DMS 273 treated with DMSO at 0.1 percent for 48 hours (cell line): ENCODE measurements at regions not wholly inside any gene's neighbourhood (a gene's known extent, or its start where the extent isn't known, plus 50 kb on each side); places are given as distances from the start of the nearest gene placed in this dataset.

Source experiments
- DNase-seq: peaks from one replicate; lab custom pipeline; 2025; lab: John Stamatoyannopoulos, UW

DNA sequence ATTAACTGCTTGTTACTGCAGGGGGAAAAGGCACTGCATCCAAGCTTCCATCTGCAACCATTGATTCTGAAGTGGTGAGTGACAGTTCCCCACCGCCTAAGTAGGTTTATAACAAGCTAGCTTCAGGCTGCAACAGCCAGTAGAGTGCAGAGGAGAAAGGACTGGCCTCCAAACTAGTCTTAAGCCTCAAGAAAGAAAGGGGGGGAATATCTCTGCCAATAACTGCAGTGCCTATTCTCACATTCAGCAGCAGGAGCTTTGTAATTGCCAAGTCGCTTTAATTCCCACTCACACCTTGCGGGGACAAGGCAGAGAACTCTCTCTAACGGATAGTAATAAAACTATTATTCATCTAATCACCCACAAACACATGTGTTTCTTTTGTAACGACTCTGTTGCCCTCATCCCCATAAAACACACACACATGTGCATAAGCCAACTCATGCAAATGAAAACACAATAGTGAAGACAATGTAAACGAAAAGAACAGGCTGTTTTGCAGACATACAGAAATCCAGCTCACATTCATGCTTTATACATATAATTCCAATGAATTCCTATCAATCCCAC, 1963.3 kb upstream of the PIK3C3 start:
- no peak for DNase-seq

DNA sequence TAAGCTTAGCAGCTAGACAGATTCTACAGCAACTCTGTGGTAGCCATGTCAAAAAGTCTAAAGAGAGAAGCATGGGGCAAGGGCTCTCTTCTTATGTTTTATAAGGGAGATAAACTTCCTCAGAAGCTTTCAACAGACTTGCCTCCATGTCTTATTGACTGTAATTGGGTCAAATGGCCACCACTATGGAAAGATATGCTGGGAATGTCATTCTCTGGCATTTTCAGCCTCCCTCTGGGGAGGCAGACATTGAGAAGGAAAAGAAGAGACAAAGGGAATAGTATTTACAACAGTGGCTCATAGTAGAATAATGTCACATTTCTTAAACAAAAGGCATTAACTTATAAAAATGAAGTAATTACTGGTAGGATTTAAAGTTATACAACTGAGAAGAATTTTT, 1964.5 kb upstream of the PIK3C3 start:
- DNase-seq: no peak

DNA sequence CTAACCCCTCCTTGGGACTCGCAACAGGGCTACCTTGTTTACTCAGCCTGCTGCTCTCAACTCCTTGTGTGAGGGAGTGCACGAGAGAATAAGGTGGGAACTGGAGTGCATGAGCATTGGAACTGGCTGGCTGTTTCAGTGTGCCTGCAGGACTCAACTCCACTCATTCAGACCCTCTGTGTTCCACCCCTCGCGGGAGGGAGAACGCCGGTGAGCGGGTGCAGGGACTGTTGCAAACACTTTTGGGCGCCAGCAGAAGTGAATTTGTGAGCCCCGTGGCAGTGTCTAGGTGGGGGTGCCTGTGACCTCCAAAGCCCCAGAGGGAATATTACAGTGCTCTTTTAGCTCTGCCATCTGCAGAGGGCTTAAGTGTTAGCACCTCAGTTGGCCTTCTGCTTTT, 1978.3 kb upstream of the PIK3C3 start:
- no peak for DNase-seq

DNA sequence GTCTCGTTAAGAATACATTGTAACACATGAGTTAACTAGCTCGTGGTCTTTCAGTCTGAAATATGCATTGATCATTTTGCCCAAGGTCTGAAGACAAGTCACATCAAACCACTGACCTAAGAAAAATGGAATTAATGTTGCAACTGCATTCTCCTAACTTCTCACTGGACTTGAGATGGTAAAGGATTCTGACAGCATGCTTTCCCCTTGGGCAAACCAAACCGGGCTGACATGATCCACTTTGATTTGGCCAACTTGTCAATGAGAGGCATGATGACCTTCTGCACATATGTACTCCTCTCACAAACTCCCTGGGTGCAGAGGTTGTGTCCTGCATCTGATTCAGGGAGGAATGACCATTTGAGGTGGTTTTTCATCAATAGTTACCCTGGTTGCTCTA, 1982.5 kb upstream of the PIK3C3 start:
- no peak for DNase-seq

DNA sequence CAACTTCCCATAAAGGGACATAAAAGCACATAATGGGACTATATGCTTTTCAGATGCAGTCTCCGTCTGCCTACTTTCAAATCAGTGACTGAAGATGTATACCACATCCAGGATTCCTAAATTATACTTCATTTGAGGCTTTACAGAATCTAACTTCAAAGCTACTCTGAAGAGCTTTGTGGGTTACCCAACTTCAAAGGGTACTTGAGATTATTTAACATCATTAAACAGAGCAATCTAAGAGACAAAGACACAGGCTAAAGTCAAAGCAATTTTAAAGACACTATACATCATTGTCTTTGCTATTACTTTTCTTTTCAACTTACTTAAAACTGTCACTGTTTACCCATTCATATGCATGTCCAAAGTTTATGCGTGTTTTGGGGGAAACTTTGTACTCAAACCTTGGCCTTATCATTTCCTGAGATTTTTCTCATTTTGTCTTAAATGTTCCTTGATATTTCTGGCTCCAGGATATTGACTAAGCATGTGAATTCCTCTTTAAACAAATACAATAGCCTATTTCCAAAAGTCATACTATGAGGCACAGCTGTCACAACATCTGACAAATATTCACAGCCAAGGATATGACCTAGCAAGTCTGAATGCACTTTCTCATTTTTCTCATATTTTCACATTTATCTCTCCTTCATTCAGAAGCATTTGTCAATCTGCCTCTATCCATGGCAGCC, 1985.1 kb upstream of the PIK3C3 start:
- no peak for DNase-seq

DNA sequence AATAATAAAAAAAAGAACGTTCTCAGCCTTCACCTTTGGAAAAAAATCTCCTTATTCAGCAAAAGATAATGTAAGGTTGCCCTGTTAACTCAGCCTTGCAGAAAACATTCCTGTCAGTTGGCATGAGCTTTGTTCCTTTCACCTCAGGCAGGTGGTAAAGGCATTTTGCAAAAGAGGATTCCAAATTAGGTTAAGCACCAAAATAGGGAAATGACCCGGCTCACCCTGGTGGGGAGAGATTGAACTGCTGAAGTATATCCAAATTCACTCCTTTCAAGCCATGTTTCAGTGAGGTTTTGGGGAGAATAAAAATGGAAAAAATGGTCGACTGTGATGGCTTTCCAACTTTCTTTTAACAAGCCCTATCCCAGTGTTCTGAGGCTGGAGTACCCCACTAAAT, 1988.8 kb upstream of the PIK3C3 start:
- DNase-seq: no peak

DNA sequence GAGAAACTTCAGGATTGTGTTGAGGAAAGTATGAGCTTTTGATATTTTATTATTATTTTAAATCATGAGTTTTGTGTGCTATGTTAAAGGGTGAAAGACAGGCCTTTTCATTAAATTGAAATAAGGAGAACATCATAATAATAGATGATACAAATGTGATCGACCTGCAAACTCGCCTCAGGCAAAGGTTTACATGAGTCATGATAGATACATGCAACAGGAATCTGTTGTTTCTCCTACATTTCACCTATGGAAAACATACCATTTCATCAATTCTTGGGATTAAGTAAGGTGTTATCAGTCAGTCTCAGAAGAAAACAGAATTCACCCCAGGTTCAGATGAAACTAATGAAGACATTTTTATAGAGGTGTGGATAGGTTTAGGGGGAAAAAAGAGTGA, 1992.5 kb upstream of the PIK3C3 start:
- no peak for DNase-seq

DNA sequence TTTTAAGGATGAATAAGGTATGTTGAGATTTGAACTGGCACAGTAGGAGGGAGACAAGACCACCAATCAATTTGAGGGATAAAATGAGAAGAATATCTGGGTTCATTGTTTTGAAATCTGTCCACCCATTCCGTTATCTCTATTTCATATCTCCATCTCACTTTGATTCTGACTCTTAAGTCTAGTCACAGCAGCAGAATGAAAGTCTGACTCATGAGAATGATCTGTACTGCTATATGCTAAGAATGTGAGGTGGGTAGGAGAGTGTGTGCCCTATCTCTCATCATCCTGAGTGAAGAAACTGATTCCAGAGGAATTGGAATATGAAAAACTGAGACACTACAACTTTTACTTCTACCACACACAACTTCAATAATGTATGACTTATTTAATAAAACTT, 1994.5 kb upstream of the PIK3C3 start:
- DNase-seq: no peak

DNA sequence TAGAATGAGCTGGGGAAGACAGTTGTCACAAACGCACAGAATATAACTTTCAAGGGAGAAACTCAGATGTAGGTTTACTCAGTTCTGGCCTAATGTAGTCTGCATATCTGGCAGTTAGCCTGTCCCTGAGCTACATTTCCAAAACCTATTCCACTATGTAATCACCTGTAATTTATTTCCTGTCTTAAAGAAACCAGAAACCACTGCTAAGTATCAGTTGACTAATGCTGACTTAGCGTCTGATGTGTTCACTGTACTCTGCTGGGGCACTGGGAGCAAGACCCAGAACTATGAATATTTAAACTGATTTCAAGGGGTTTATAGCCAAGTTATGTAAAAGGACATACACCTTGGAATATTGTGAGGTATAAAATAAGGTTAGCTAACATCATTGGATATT, 1995.2 kb upstream of the PIK3C3 start:
- no peak for DNase-seq

DNA sequence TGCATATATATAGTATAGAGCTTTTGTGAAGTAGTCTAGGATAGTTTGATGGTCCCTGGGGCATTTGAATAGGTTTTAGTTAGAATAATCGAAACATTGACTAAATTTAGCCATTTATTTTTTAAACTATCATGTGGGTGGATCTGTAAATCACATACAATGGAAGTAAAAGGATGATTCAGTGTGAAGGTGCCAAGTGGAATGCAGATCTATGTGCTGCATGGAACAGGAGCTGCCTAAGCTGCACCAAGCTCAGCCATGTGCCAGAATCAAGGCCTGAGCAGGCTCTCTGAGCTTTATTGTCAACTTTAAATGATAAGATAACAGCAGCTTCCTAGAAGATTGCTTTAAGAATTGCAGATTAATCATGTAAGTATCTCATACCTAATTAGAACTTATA, 1996.2 kb upstream of the PIK3C3 start:
- DNase-seq: no peak

DNA sequence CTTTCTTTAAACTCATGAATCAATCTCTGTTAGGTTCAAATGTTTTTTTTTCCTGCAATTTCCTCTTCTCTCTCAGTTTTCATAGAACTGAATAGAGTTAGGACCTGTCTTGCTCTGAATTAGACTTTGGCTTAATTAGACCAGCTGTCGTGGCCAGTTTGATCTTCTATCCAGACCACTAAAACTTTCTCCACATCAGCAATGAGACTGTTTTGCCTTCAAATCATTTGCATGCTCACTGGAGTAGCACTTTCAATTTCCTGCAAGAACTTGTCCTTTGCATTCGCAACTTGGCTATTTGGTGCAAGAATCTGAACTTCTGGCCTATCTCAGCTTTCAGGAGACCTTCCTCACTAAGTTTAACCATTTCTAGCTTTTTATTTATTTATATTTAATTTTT, 2002.2 kb upstream of the PIK3C3 start:
- DNase-seq: no peak

DNA sequence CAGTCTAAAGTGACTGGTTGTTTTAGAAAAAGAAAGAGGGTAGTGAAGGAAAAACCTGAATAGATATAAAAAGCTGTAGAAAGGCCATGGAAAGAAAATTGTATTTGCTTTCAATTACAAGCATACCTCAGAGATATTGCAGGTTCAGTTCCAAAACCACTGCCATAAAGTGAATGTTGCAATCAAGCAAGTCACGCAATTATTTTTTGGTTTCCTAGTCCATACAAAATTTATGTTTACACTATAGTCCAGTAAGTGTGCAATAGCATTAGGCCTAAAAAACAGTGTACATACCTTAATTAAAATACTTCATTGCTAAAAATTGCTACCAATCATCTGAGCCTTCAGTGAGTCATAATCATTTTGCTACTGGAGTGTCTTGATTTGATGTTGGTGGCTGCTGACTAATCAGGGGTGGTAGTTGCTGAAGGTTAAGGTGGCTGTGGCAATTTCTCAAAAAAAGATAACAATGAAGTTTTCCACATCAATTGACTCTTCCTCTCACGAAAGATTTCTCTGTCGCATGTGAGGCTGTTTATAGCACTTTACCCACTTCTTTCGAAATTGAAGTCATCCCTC, 2003.8 kb upstream of the PIK3C3 start:
- no peak for DNase-seq

DNA sequence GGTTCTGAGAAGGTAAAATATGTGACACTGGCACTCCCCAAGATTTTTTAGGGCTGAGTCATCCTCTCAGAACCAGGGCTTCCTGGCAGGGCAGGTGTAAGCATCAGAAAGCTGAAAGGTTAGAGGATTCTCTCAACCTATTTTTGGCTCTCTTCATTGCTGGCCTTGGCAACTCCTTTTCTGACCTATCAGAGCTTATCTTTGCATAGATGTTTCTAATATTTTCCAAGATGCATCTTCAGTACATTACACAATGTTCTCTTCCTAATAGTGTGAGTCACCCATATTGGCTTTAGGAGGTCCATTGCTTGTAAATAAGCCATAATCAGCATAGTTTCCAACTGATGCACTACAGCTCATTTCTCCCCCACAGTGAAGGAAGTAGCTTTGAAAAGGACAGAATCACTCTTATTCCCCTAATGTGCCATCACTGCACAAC, 2008.4 kb upstream of the PIK3C3 start:
- DNase-seq: no peak

DNA sequence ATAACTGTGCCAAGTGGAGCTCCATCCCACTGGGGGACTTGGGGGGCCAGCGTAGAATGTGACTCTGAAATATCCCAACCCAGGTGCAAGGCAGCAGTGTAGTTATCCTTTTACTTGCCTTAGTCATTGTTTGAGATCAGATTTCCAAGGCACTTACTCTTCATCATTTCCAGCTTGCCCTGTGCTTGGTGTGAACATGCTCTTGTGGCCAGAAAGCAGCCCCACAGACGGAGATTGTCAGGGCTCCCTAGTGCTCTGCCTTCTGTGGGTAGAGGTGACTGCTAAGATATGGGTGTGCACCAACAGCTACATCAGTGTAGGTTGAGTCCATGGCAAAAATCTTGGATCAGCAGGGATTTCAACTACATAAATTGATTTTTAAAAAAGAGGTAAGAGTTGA, 2010.0 kb upstream of the PIK3C3 start:
- DNase-seq: no peak

DNA sequence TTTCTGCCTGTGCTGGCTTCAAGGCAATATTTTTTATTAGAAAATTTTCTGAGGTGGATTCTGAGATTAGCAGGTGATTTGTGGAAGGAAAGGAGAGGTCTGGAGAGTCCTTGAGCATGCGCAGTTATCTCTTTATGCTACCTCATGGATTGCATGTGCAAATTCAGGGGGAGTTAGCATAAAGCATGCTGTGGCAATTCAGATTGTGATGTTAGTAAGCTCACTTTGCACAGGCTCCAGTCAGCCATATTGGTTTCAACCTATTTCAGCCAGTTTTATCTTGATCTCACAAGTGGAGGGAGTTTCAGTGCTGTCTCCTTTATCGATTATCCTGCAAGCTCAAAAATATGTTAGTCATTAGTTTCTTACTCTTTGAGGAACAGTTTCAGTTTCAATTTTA, 2012.3 kb upstream of the PIK3C3 start:
- no peak for DNase-seq

DNA sequence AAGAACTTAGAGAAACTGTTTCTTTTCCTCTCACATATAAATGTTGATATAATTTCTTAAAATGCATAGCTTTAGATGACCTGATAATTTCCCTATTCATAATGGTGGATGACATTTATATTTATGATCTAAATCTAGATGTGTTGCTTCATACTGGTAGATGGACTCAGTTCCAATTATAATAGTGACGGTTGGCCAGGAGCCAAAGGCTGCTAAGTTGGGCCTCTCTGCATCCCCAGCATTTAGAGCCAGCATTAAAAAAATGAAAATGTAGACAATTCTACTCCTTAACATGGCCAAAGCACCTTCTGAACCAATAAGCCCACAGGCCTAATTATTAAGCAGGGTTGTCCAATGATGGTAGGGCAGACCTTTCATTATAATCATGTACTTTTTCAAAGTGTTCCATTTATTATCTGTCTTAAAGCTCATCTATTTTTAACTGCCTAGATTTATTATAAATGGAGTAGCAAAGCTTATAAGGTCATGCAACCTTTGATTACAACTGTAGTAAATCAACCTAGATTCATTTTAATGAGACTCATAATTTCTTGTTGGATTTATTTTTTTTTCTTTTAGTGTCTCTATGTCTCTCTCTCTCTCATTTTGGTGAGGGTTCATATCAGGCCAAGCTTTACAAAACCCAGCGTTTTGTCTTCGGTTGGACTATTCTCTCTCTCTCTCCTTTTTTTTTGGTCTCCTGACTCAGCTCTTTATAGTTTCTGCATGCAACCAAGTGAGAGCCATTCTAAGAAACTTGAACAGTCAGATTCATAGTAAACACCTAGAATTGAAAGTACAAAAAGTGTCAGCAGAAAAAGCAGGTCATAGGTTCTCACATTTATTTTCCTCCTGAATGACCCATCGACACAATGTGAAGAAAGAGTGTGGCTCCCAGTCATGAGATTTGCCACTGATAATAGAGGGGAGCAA, 2016.1 kb upstream of the PIK3C3 start:
- DNase-seq: no peak

DNA sequence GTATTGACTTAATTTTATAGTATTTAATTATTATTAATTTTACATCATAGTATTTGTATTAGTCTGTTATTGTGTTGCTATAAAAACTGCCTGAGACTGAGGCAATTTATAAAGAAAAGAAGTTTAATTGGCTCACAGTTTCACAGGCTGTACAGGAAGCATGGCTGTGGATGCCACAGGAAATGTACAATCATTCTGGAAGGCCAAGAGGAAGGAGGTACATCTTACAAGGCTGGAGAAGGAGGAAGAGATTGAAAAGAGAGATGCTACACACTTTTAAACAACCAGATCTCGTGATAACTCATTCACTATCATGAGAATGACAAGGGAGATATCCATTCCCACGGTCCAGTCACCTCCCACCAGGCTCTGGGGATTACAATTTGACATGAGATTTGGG, 2019.4 kb upstream of the PIK3C3 start:
- DNase-seq: no peak

DNA sequence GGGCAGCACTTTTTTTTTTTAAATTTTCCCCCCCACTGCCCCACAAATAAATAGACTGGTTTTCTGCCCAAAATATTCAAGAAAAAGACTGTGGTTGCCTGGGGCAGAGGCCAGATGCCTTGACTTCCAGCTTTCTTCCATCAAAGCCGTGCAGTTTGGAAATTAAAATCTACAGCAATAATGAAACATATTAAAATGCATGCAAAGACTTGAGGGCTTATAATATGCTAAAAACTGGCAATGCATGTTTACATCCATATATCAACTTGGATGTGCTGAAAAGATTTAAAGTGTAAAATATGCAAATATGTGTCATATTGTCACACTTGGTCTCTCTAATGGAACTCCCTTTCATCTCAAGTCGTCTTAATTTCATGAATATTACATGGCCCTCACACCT, 2036.2 kb upstream of the PIK3C3 start:
- no peak for DNase-seq

DNA sequence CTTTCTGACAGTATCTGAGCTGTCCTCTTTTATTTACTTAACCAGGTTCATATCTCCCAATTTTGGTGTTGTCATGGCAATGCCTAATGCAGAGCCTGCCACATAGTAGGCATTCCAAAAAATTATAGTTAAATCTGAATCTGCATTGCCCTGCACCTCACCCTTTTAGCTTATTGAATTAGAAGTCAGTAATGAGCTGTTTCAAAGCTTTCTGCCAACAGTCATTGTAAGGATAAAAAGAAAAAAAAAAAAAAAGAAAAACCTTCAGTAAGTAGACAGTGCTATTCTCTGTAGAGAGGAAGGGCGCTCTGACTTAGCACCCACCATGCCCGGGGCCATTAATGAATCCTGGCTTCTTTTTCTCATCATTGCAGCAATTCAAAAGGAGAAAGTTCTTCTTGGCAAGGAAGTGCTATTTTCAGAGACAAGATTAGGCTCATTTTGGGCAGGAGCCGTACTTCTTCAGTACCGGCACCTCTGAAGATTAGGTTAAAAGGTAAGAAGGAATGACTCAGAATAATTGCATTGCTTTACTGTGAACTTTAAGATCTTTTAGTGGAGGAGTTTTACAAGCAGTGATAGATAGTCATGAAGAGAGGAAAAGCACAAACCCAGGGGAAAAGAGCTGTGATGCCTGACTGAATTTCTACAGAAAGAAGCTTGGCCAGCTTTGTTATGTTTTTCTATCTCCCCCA, 2041.2 kb upstream of the PIK3C3 start:
- no peak for DNase-seq

DNA sequence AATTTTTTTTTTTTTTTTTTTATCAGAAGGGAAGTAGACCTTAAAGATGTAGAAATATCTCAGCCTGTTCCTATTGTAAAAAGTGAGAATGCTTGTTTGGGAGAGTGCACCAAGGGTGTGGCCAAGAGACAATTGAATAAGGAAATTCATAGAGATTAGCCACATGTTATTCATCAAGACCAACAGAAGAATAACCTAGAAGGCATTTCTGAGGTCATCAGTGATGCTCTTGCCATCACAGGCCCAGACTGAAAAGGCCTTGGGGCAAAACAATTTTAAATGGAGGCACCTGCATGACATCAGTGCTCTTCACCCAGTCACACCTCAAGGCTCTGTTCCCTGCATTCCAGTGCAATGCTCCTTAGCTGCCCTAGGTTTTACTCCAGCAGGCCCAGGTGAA, 2043.3 kb upstream of the PIK3C3 start:
- no peak for DNase-seq

DNA sequence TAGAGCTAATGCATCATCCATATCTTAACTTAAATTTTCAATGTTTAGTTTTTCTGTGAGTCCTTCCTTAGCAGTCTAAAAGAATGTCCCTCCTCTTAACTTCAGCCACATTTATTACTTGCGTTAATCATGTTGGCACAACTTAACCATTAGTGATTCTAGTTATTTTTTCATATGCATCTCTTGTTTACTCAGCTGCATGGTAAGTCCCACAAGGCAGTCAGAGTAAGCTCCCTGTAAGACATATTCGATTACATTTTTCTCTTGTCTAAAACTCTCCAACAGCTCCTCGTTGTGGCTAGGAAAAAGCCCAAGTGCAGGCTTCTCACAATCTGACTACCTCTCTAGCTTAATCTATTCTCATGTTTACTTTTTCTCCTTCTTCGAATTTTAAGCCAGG, 2045.3 kb upstream of the PIK3C3 start:
- DNase-seq: no peak

DNA sequence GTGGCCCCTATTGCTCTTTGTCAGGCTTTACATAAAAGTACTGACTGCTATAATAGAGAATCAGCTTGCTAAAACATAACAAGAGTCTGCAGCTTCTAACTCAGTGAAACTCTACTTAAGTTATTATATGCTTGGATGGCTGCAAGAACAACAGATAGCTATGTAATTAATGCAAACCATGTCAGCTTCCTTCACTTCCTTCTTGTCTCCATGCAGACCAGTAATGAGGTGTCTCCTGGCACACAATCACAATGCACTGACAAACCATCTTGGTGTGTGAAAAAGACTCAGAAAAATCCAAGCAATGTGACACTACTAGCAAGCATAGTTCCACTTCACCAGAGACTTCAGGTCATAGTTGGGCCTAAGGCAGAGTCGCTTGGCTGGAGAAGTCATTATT, 2068.9 kb upstream of the PIK3C3 start:
- DNase-seq: no peak
